GM19467 (cell line): ENCODE measurements at regions not wholly inside any gene's neighbourhood (a gene's known extent, or its start where the extent isn't known, plus 50 kb on each side); places are given as distances from the start of the nearest gene placed in this dataset.
A peak's percentile ranks its signal among the peaks of the same experiment; 100 is the strongest.

Experiments
- ATAC-seq: cut with Tn5 transposase; IDR thresholded peaks from one replicate; pipeline ENCODE4 v1.9.1; 2021; ENCODE audit warnings: mild to moderate bottlenecking, moderate library complexity; ENCODE audit not compliant: unreplicated experiment

GRCh38 chr2:14363137-14363536, 269.4 kb upstream of the LRATD1 start:
- ATAC-seq: peak; percentile 82

GRCh38 chr2:14363976-14364375, 268.5 kb upstream of the LRATD1 start:
- no peak for ATAC-seq

- ATAC-seq: no peak
These were observed 268.0 kb upstream of the LRATD1 start for GRCh38 chr2:14364471-14364870.

- no peak for ATAC-seq
These were observed 247.5 kb upstream of the LRATD1 start for GRCh38 chr2:14385043-14385442.

GRCh38 chr2:14387332-14387731, 245.2 kb upstream of the LRATD1 start:
- ATAC-seq: no peak

- ATAC-seq: no peak
These were observed 243.8 kb upstream of the LRATD1 start for GRCh38 chr2:14388724-14389123.

GRCh38 chr2:14396533-14397083, 235.9 kb upstream of the LRATD1 start:
- no peak for ATAC-seq

GRCh38 chr2:14398641-14399040, 233.9 kb upstream of the LRATD1 start:
- no peak for ATAC-seq

GRCh38 chr2:14401873-14402272, 230.6 kb upstream of the LRATD1 start:
- no peak for ATAC-seq

GRCh38 chr2:14408695-14409094, 223.8 kb upstream of the LRATD1 start:
- ATAC-seq: no peak

- no peak for ATAC-seq
These were observed 215.0 kb upstream of the LRATD1 start for GRCh38 chr2:14417551-14417950.

- no peak for ATAC-seq
These were observed 214.4 kb upstream of the LRATD1 start for GRCh38 chr2:14418115-14418514.

GRCh38 chr2:14420851-14421250, 211.7 kb upstream of the LRATD1 start:
- no peak for ATAC-seq

- no peak for ATAC-seq
These were observed 210.1 kb upstream of the LRATD1 start for GRCh38 chr2:14422426-14422825.

GRCh38 chr2:14423145-14423906, 209.2 kb upstream of the LRATD1 start:
- no peak for ATAC-seq

GRCh38 chr2:14424478-14425390, 207.8 kb upstream of the LRATD1 start:
- ATAC-seq: peak; percentile 59

GRCh38 chr2:14425869-14426268, 206.6 kb upstream of the LRATD1 start:
- no peak for ATAC-seq

- no peak for ATAC-seq
These were observed 204.5 kb upstream of the LRATD1 start for GRCh38 chr2:14428056-14428455.

GRCh38 chr2:14433946-14434495, 198.5 kb upstream of the LRATD1 start:
- no peak for ATAC-seq

GRCh38 chr2:14445670-14446069, 186.8 kb upstream of the LRATD1 start:
- ATAC-seq: no peak

- no peak for ATAC-seq
These were observed 184.2 kb upstream of the LRATD1 start for GRCh38 chr2:14448340-14448739.
